Loucy (cell line): ENCODE measurements at regions not wholly inside any gene's neighbourhood (a gene's known extent, or its start where the extent isn't known, plus 50 kb on each side); places are given as distances from the start of the nearest gene placed in this dataset.

Source experiments
- H2AFZ ChIP-seq: fragments of 200-600 bp; sonication (generic); 2 replicates; pipeline ENCODE4 v1.6.0; 2016; ENCODE audit warnings: antibody characterized with exemption, mild to moderate bottlenecking, low read length, moderate library complexity
- H3F3A ChIP-seq: fragments of 200-600 bp; 2 replicates; pipeline ENCODE4 v1.6.0; 2016; ENCODE audit warnings: antibody characterized with exemption, low read depth, mild to moderate bottlenecking
- H3K27me3 ChIP-seq: fragments of 200-600 bp; sonication (generic); 2 replicates; pipeline ENCODE4 v1.6.1; 2014; ENCODE audit warnings: low read length, mild to moderate bottlenecking; ENCODE audit not compliant: insufficient read depth, poor library complexity, severe bottlenecking
- H3K36me3 ChIP-seq: fragments of 200-600 bp; sonication (generic); 2 replicates; pipeline ENCODE4 v1.6.1; 2016; ENCODE audit warnings: low read length; ENCODE audit not compliant: insufficient read depth
- H3K4me1 ChIP-seq: fragments of 200-600 bp; sonication (generic); 2 replicates; pipeline ENCODE4 v1.5.1; 2014; ENCODE audit warnings: low read length, mild to moderate bottlenecking; ENCODE audit not compliant: insufficient read depth, poor library complexity, severe bottlenecking
- H3K4me2 ChIP-seq: fragments of 200-600 bp; sonication (generic); 2 replicates; pipeline ENCODE4 v1.6.0; 2014; ENCODE audit warnings: antibody characterized with exemption, low read length, low read depth, mild to moderate bottlenecking; ENCODE audit not compliant: poor library complexity, severe bottlenecking
- H3K4me3 ChIP-seq: fragments of 200-600 bp; sonication (generic); 2 replicates; pipeline ENCODE4 v1.5.1; 2014; ENCODE audit warnings: low read length, mild to moderate bottlenecking, mixed read lengths; ENCODE audit not compliant: poor library complexity, severe bottlenecking
- H3K79me2 ChIP-seq: fragments of 200-600 bp; sonication (generic); 2 replicates; pipeline ENCODE4 v1.6.1; 2014; ENCODE audit warnings: low read length; ENCODE audit not compliant: insufficient read depth
- H3K9ac ChIP-seq: fragments of 200-600 bp; sonication (generic); 2 replicates; pipeline ENCODE4 v1.6.0; 2014; ENCODE audit warnings: mild to moderate bottlenecking, low read depth, low read length, moderate library complexity; ENCODE audit not compliant: poor library complexity, severe bottlenecking
- H3K9me2 ChIP-seq: fragments of 200-600 bp; sonication (generic); replicated peaks from 2 replicates; pipeline ENCODE4 v1.6.1; 2016; ENCODE audit warnings: low read depth, low read length, mixed read lengths
- H3K9me3 ChIP-seq: fragments of 200-600 bp; sonication (generic); 2 replicates; pipeline ENCODE4 v1.6.1; 2014; ENCODE audit warnings: mild to moderate bottlenecking, antibody characterized with exemption, low read length, low read depth; ENCODE audit not compliant: insufficient read depth
- H4K20me1 ChIP-seq: fragments of 200-600 bp; sonication (generic); 2 replicates; pipeline ENCODE4 v1.6.0; 2014; ENCODE audit warnings: antibody characterized with exemption, low read length, mild to moderate bottlenecking; ENCODE audit not compliant: insufficient read depth, poor library complexity, severe bottlenecking
- CTCF ChIP-seq: fragments of 200-600 bp; sonication (generic); conservative IDR thresholded peaks from 2 replicates; pipeline ENCODE4 v1.5.1; 2014; ENCODE audit warnings: mild to moderate bottlenecking, antibody characterized with exemption, low read length
- EZH2phosphoT487 ChIP-seq: fragments of 200-600 bp; IDR thresholded peaks from 2 replicates; pipeline ENCODE4 v1.6.1; 2018; ENCODE audit warnings: antibody characterized with exemption, mild to moderate bottlenecking, moderate library complexity, borderline replicate concordance

GRCh38 chr3:182052332-182052731, 340.6 kb downstream of the SOX2 start:
- no peaks in the 10 kb centered on the region for H3K9me3 ChIP-seq
- H2AFZ ChIP-seq = no peak overlapping the region
- no peak overlapping the region for H3K4me2 ChIP-seq
- no peaks in the 10 kb centered on the region for H4K20me1 ChIP-seq
- no peak overlapping the region for H3K4me3 ChIP-seq
- H3K36me3 ChIP-seq = no peaks in the 10 kb centered on the region
- H3F3A ChIP-seq = no peaks in the 10 kb centered on the region
- no peaks in the 10 kb centered on the region for H3K79me2 ChIP-seq
- no peak for TF ChIP-seq EZH2phosphoT487
- no peak for TF ChIP-seq CTCF
- H3K27me3 ChIP-seq = peaks cover 17% of the 10 kb centered on the region
- no peak overlapping the region for H3K9ac ChIP-seq
- H3K4me1 ChIP-seq = no peaks in the 10 kb centered on the region
- no peaks in the 10 kb centered on the region for H3K9me2 ChIP-seq

- Histone ChIP-seq H3K9me2 (no peaks in the 10 kb centered on the region), H4K20me1 (no peaks in the 10 kb centered on the region), H2AFZ (no peak overlapping the region), H3K4me2 (no peak overlapping the region), H3K9me3 (no peaks in the 10 kb centered on the region), H3K4me1 (no peaks in the 10 kb centered on the region), H3K4me3 (no peak overlapping the region), H3K79me2 (no peaks in the 10 kb centered on the region), H3F3A (no peaks in the 10 kb centered on the region), H3K27me3 (peaks cover 17% of the 10 kb centered on the region), H3K9ac (no peak overlapping the region), H3K36me3 (no peaks in the 10 kb centered on the region)
- TF ChIP-seq EZH2phosphoT487 (no peak), CTCF (no peak)
Measured at GRCh38 chr3:182052757-182053156, 341.0 kb downstream of the SOX2 start.

- H3K4me1 ChIP-seq = no peaks in the 10 kb centered on the region
- H3K9me3 ChIP-seq = no peaks in the 10 kb centered on the region
- H3K27me3 ChIP-seq = peaks cover 7% of the 10 kb centered on the region
- H3K4me3 ChIP-seq = no peak overlapping the region
- no peak overlapping the region for H3K4me2 ChIP-seq
- no peaks in the 10 kb centered on the region for H3K79me2 ChIP-seq
- TF ChIP-seq EZH2phosphoT487 = no peak
- TF ChIP-seq CTCF = no peak
- H3K9ac ChIP-seq = no peak overlapping the region
- no peaks in the 10 kb centered on the region for H3F3A ChIP-seq
- H4K20me1 ChIP-seq = no peaks in the 10 kb centered on the region
- H2AFZ ChIP-seq = no peak overlapping the region
- H3K9me2 ChIP-seq = no peaks in the 10 kb centered on the region
- no peaks in the 10 kb centered on the region for H3K36me3 ChIP-seq
Measured at GRCh38 chr3:182058488-182058887, 346.8 kb downstream of the SOX2 start.
